Effector memory CD4-positive, alpha-beta T cell (primary cell): ENCODE measurements at regions not wholly inside any gene's neighbourhood (a gene's known extent, or its start where the extent isn't known, plus 50 kb on each side); places are given as distances from the start of the nearest gene placed in this dataset.
"Not testable (repeated sequence)": the region's sequence is repeated elsewhere in the genome, so short reads cannot be mapped to it uniquely, and the experiment has no call there.

Experiments used
- DNase-seq, 3 donors: peaks; one replicate each; pipeline ENCODE4 v3.0.0-alpha.2; 2020
- H3K27ac ChIP-seq: 2 replicates; pipeline ENCODE4 v1.7.0; 2013; ENCODE audit warnings: mild to moderate bottlenecking, low read length, moderate library complexity; ENCODE audit not compliant: insufficient read depth, poor library complexity, severe bottlenecking
- H3K27me3 ChIP-seq: replicated peaks from 2 replicates; pipeline ENCODE4 v1.7.0; 2013; ENCODE audit warnings: mild to moderate bottlenecking, low read length; ENCODE audit not compliant: insufficient read depth, control insufficient read depth, poor library complexity, severe bottlenecking
- H3K36me3 ChIP-seq: 2 replicates; pipeline ENCODE4 v1.7.0; 2013; ENCODE audit warnings: mild to moderate bottlenecking, low read length, moderate library complexity; ENCODE audit not compliant: control insufficient read depth, insufficient read depth
- H3K4me1 ChIP-seq: 2 replicates; pipeline ENCODE4 v1.7.0; 2013; ENCODE audit warnings: low read length, mild to moderate bottlenecking; ENCODE audit not compliant: control insufficient read depth, insufficient read depth, poor library complexity, severe bottlenecking
- H3K4me3 ChIP-seq: 2 replicates; pipeline ENCODE4 v1.7.0; 2013; ENCODE audit warnings: low read length, low read depth, mild to moderate bottlenecking; ENCODE audit not compliant: insufficient read depth, poor library complexity, severe bottlenecking
- H3K9me3 ChIP-seq: 2 replicates; pipeline ENCODE4 v1.7.0; 2013; ENCODE audit warnings: mild to moderate bottlenecking, low read length, moderate library complexity; ENCODE audit not compliant: control insufficient read depth

GRCh38 chr2:83340424-83340823, 1118.7 kb downstream of the SUCLG1 start:
- Histone ChIP-seq H3K4me1 (no peaks in the 10 kb centered on the region), H3K36me3 (no peaks in the 10 kb centered on the region), H3K27me3 (no peaks in the 10 kb centered on the region), H3K4me3 (no peak overlapping the region), H3K9me3 (no peaks in the 10 kb centered on the region), H3K27ac (no peak overlapping the region)
- no peak for DNase-seq

- H3K4me1 ChIP-seq, DNase-seq, H3K9me3 ChIP-seq, H3K27ac ChIP-seq, H3K36me3 ChIP-seq, H3K4me3 ChIP-seq, H3K27me3 ChIP-seq: not testable (repeated sequence)
These were observed 1119.1 kb downstream of the SUCLG1 start for GRCh38 chr2:83339942-83340341.

- Histone ChIP-seq H3K27me3 (no peaks in the 10 kb centered on the region), H3K4me1 (no peaks in the 10 kb centered on the region), H3K4me3 (no peak overlapping the region), H3K27ac (no peak overlapping the region), H3K9me3 (no peaks in the 10 kb centered on the region), H3K36me3 (no peaks in the 10 kb centered on the region)
- DNase-seq = no peak
These were observed 1127.3 kb downstream of the SUCLG1 start for GRCh38 chr2:83331810-83332209.

- H3K4me1 ChIP-seq = no peaks in the 10 kb centered on the region
- no peak overlapping the region for H3K27ac ChIP-seq
- H3K27me3 ChIP-seq = no peaks in the 10 kb centered on the region
- no peak overlapping the region for H3K4me3 ChIP-seq
- no peaks in the 10 kb centered on the region for H3K36me3 ChIP-seq
- no peak for DNase-seq
- H3K9me3 ChIP-seq = no peaks in the 10 kb centered on the region
These were observed 1136.0 kb downstream of the SUCLG1 start for GRCh38 chr2:83323038-83323437.

- Histone ChIP-seq H3K36me3 (no peaks in the 10 kb centered on the region), H3K9me3 (no peaks in the 10 kb centered on the region), H3K27me3 (no peaks in the 10 kb centered on the region), H3K4me1 (no peaks in the 10 kb centered on the region), H3K27ac (no peak overlapping the region), H3K4me3 (no peak overlapping the region)
- DNase-seq = no peak
These were observed 1139.0 kb downstream of the SUCLG1 start for GRCh38 chr2:83320053-83320452.

GRCh38 chr2:83305758-83306378, 1153.2 kb downstream of the SUCLG1 start:
- H3K27ac ChIP-seq = no peak overlapping the region
- DNase-seq = no peak
- H3K36me3 ChIP-seq = no peaks in the 10 kb centered on the region
- H3K4me1 ChIP-seq = no peaks in the 10 kb centered on the region
- no peak overlapping the region for H3K4me3 ChIP-seq
- no peaks in the 10 kb centered on the region for H3K9me3 ChIP-seq
- no peaks in the 10 kb centered on the region for H3K27me3 ChIP-seq

- no peak for DNase-seq
- Histone ChIP-seq H3K27ac (no peak overlapping the region), H3K27me3 (no peaks in the 10 kb centered on the region), H3K36me3 (no peaks in the 10 kb centered on the region), H3K4me1 (no peaks in the 10 kb centered on the region), H3K4me3 (no peak overlapping the region), H3K9me3 (no peaks in the 10 kb centered on the region)
These were observed 1168.0 kb downstream of the SUCLG1 start for GRCh38 chr2:83291083-83291482.

GRCh38 chr2:83282841-83283240, 1176.2 kb downstream of the SUCLG1 start:
- Histone ChIP-seq H3K36me3 (no peaks in the 10 kb centered on the region), H3K9me3 (no peaks in the 10 kb centered on the region), H3K4me1 (no peaks in the 10 kb centered on the region), H3K27me3 (no peaks in the 10 kb centered on the region), H3K27ac (no peak overlapping the region), H3K4me3 (no peak overlapping the region)
- DNase-seq = no peak

- Histone ChIP-seq H3K27me3 (no peaks in the 10 kb centered on the region), H3K27ac (no peak overlapping the region), H3K4me3 (no peak overlapping the region), H3K36me3 (no peaks in the 10 kb centered on the region), H3K9me3 (no peaks in the 10 kb centered on the region), H3K4me1 (no peaks in the 10 kb centered on the region)
- DNase-seq = no peak
These were observed 1176.9 kb downstream of the SUCLG1 start for GRCh38 chr2:83282043-83282795.

GRCh38 chr2:83280391-83280790, 1178.7 kb downstream of the SUCLG1 start:
- H3K4me3 ChIP-seq = no peak overlapping the region
- H3K27me3 ChIP-seq = no peaks in the 10 kb centered on the region
- no peaks in the 10 kb centered on the region for H3K36me3 ChIP-seq
- no peak overlapping the region for H3K27ac ChIP-seq
- H3K4me1 ChIP-seq = no peaks in the 10 kb centered on the region
- no peak for DNase-seq
- no peaks in the 10 kb centered on the region for H3K9me3 ChIP-seq
